DMS153 treated with DMSO at 0.1 percent for 48 hours (cell line): ENCODE measurements at regions not wholly inside any gene's neighbourhood (a gene's known extent, or its start where the extent isn't known, plus 50 kb on each side); places are given as distances from the start of the nearest gene placed in this dataset.

Experiments used
- DNase-seq: peaks from one replicate; lab custom pipeline; 2025; ENCODE audit not compliant: unreplicated experiment; lab: John Stamatoyannopoulos, UW

DNA sequence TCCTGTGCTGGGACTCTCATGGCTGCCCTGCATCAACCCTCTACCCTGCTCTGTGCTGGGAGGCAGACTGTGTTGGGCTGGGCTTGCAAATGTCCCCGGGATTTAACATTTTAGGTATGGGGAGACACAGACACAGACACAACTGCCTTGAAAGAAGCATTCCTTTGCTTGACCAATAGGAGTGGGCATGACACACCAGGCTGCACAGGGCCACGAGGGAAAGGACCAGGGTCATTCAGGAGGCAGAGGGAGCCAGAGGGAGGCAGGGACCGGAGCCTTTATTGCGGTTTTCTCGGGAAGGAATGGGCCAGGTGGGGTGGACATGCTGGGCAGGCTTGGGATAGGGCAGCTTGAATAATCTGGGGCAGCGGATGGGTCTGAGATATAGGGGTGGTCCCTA lies 238.7 kb upstream of the COPS8 start:
- DNase-seq: no peak

DNA sequence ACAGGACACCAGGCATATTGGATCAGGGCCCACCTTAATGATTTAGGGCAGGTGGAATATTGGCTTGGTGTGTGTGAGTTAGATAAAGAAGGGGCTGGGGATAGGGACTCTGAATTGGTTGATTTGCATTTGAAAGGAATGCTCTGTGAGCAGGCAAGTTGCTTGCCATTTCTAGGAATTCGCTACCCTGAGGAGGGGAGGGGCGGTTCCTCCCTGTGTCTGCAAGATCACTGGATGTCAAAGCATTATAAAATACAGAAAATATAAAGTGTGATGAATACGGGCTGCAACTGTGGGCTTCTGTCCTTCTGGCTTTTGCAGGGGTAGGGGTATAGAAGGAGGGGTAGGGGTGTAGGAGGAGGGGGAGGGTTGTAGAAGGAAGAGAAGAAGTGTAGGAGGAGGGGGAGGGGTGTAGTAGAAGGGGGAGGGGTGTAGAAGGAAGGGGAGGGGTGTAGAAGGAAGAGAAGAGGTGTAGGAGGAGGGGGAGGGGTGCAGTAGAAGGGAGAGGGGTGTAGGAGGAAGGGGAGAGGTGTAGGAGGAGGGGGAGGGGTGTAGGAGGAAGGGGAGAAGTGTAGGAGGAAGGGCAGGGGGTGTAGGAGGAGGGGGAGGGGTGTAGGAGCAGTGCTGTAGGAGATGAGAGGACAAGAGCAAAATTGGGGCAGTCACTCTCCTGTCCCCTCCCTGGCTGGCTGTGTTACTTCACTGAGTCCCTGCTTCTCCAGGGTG lies 238.0 kb upstream of the COPS8 start:
- no peak for DNase-seq

DNA sequence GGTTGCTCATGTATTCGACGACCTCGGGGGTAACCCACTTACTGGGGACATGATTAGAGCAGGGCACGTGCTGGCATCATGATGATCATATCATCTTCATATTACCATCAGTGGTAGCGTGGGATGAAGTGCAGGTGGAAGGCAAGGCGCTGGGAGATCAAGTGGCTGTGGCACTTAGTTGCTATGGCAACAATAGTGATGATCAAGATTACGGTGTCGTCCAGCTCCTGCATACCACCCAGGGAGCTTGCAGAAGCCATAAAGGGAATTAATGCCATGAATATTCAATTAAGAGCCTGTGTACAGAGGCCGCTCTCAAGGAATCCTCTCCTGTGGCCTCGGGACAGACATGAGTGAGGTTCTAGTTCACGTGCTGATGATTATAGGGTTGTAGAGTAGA lies 237.2 kb upstream of the COPS8 start:
- no peak for DNase-seq

DNA sequence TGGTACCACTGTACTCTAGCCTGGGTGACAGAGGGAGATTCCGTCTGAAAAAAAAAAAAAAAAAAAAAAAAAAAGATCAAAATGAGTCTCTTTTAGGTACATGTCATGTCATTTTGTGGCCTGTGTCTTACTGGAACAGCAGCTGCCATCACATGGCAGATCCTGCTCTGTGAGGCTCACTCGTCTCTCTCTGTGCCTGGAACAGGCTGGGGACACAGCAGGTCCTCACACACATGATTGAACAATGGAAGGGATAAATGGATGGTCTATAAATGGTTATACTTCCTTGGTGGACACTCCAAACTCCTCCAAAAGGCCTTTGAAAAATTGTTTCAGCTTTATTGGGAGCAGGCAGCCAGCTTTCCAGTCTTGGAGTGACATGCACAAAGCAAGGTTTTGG lies 236.2 kb upstream of the COPS8 start:
- no peak for DNase-seq

DNA sequence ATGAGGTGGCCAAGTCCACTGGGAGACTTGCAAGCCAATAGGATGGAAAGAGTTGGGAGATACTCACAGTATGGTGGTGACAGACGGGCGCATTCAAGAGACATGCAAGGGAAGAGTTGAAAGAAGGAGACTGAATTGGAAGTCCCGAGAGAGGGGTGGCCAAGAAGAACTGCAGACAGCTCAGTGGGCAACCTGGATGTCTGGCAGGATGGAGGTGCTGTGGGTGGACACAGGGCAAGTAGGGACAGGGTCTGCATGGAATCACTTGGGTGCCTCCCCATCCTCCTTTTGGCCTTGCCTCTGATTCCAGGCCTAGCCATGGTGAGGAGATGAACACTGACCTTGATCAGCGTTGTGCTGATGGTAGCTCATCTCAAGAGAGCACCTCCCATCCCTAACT lies 235.7 kb upstream of the COPS8 start:
- no peak for DNase-seq

DNA sequence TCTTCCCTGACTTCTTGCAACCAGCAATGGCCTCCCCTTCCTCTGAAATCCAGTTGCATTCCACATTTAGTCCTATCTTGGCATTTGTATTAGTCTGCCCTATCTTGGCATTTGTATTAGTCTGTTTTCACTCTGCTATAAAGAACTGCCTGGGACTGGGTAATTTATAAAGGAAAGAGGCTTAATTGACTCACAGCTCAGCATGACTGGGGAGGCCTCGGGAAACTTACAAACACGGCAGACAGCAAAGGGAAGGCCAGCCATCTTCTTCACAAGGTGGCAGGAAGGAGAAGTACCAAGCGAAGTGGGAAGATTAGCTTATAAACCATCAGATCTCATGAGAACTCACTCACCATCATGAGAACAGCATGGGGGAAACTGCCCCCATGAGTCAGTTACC lies 234.5 kb upstream of the COPS8 start:
- no peak for DNase-seq

DNA sequence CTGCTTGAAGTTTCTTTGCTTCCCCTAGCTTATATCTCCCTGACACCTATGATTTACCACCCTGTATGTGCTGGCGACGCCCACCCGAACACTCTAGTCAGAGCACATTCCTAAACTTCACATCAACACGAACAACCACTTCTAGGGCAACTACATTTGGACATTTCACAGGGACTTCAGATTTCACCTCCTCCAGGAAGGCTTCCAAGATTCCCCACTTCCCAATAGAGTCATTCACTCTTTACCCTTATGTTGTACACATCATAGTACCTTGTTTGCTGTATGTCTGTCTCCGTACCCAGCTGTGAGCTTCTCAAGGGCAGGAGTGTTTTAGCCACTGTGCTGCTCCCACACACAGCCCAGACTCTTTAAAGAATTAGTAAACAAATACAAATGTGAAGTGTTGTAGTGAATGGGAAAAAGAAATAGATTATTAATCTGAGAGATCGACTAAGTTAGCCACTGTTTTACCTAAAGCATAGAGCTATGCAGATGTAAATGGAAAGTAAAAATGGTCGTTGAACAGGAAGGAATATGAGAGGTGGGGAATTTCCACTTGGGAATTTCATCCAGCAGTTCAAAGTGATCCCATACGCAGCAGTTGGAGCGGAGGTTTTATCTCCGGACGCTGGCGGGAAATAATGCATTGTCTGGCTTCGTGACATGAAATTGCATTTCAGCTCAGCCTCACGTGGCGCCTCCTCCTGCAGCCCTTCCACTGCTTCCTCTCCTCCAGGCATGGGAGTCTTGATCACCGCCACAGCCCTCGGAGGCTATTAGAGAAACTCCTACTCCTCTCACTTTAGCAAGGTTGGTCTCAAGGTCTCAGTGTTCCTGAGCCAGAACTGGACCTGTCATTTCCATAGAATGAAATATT lies 233.4 kb upstream of the COPS8 start:
- DNase-seq: no peak

DNA sequence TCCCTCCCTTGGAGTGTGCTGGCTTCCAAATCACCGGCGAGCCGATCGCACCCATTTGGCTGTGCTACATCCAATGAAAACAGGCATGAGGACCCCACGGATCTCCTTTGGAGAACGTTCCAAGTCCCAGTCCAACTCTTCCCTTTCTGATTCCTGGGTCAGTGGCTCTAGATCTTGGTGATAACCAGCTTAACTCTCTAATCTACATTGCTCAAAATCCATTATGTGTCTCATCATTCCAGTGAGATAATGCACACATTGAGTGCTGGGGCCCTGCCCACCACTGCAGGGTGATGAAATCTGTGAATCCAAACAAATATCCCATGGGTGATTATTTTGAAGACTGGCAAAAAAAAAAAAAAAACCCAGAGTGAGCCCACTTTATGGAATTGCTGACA lies 232.7 kb upstream of the COPS8 start:
- no peak for DNase-seq

DNA sequence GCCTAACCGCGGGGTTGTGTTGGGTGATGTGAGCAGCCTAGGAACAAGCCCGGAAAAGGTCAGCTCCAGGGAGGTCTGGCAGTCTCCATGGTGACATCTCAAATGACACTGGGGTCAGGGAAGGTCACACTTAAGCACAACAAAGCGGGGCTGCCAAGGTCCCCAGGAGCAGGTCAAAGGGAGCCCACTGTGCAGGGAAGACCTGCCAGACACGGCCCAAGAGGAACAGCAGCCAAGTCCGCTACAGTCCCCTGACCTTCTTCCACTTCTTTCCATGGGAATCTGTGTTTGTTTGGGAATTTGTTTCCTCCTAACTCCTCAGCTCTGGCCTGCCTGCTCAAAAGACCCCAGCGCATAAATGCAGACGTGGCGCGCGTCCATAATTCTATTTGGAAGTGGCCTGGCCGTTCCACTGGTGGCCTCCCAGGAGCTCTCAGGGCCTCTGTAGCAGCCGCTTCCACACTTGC lies 232.1 kb upstream of the COPS8 start:
- no peak for DNase-seq

DNA sequence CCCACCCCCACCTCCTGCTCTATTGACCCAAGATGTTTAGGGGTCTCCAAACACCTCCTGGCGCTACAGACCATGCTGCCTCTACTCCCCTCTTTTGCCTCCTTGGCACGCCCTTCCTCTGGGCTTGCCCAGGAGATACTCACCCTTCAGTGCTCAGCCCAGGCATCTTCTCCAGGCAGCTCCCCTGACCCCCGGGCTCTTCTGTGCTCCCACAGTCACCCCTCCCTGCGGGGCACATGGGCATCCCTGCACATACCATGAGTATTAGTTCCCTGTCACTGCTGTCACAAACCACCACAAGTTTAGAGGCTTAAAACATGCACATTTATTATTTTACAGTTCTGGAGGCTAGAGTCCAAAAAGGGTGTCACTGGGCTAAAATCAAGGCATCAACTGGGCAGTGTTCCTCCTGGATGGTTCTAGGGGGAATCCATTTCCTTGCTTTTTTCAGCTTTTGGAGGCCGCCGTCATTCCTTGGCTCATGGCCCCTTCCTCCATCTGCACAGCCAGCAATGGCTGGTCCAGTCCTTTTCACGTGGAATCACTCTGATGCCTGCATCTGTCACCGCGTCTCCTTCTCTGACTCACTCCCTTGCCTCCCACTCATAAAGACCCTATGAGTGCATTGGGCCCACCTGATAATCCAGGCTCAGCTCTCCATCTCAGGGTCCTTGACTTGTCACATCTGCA lies 230.4 kb upstream of the COPS8 start:
- no peak for DNase-seq

DNA sequence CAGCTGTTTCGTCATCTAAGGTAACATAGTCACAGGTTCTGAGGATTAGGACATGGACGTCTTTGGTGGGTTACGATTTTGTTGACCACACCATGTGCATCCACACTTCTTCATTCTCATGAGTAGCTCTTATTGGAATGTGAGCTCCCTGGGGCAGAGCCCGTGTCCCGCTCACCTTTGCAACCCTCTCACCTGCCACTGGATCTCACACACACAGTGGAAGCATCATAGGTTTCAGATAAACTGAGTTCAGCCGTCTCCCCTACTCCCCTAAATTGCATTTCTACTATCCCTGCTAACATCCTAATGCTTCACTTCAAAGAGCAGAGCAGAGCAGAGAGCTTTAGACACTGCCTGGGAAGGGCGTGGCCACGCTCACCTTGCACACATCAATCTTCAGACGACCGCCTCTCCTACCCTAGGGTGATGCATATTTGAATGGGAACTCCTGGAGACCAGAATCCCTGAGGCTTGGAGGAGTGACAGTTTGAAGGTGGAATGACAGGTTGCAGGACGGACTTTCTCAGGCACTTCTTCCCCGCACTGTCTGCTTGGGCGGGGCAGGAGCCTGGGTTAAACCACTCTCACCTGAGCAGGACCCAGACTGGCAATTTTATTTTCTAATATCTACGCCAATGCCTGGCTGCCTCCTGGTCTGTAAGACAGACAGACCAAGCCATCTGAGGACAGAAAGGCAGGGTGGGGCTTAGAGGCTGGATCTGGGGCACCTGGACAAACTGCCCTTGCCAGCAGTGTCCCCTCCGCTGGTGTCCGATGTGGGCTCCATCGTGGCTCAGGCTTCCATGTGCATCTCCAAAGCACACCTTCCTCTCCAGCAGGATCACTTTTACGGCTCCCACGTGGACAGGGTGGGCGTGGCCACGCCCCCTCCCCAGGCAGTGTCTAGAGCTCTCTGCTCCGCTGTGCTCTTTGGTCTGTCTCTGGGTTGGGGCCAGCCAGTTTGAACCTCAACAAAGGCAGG lies 229.5 kb upstream of the COPS8 start:
- no peak for DNase-seq

DNA sequence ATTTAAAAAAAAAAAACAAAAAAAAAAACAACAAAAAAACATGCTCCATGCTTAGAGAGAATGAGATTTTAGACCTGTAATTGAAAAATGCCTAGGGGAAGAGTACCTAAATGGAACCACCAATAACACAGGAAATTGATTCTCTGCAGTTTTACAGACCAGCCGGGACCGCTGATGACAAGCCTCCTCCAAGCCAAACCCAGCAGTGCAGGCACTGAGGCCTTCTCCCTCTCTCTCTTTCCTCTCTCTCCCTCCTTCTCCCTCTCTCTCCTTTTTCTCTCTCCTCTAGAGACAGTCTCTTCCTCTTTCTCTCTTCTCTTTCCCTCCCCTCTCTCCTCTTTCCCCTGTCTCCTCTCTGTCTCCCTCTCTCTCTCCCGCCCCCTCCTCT lies 228.8 kb upstream of the COPS8 start:
- DNase-seq: no peak

DNA sequence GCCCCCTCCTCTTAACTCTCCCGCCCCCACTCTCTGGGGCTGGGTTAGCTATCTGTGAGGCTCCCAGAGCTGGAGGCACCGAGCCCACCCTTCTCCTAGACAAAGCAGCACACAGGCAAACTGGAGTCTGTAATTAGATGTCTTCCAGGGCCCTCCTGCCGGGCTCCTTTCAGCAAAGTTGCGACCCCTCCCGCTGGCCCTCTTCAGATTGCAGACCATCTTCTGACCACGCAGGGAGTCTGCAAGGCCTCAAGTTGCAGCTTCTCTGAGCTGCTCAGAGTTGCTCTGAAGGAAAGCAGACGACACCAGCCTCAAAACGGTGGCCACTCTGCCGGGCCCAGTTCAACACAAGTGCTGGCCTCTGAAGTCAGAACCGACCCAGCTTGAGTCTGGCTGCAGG lies 228.4 kb upstream of the COPS8 start:
- DNase-seq: no peak

DNA sequence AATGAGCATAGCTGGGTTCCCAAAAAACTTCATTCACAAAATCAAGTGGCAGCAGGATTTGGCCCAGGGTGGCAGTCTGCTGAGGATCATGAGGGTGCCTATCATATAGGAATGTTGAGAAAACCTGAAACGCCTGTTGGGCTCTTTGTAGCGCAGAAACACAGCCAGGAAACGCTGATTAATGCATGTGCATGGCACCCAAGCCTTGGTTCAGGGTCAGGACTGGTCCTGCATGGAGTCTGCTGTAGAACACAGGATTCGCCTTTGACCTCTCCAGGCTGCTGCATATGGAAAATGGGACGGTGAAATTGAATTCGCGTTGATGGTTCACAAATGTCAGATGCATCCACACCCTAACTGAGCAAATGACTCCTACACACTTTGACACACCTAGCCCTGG lies 227.9 kb upstream of the COPS8 start:
- no peak for DNase-seq

DNA sequence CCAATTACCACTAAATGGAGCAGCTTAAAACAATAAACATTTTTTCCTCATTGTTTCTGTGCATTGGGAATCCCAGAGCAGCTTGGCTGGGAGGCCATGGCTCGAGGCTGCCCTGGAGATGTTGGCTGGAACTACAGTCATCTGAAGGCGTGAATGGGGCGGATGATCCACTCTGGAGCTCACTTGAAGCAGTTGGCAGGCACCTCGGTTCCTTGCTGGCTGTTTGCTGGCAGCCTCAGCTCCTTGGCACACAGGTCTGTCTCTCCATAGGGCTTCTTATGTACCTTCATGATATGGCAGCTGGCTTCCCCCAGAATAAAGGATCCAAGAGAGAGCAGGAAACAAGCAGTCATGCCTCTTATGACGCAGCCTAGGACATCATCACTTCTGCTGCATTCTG lies 227.0 kb upstream of the COPS8 start:
- DNase-seq: no peak

DNA sequence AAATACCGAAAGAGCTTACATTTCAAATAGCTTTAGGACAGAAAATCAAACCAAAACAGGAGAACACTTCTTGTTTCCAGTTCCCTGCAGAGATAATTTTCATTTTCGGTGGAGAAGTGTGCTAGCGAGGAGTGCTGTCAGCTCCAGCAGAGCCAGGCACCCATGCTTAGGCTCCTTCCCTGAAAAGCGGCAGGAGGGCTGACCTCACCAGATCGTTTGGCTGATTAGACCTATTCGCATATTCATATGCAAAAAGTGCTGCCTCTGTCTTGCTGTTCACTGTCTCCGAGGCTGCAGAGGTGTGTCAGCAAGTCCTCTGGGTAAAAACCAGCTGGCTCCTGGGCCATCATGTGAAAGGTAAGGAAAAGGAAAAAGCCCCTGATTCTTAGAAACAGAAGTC lies 225.8 kb upstream of the COPS8 start:
- no peak for DNase-seq

DNA sequence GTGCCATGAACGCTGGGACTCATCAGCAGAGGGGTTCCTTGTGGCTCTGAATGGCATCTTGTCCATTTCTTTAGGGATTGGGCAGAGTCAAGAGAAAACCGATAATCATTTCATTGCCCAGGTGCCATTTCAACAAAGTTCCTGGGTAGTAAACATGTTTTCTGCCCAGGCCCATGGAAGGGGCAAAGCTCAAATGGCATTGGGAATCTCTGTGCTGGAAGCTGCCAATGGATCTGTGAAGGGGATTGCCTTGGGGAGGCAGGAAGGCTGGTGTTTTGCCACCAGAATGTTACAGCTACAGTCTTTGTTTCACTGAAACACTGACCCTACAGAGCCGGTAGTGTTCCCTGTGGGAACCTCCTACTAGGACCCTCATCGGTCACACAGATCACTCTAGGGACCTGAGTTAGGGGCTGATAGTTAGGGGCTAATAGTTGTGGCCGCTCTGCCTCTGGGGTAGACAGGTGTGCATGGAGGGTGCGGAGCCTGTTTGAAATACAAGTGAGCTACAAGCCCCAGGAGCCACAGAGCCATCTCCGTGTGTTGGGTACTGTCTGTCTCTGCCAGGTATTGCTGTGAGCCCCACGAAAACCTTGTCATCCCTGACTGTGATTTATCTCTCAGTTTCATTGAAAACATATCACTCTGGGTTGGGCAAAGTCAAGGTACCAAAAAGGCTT lies 224.4 kb upstream of the COPS8 start:
- DNase-seq: no peak

DNA sequence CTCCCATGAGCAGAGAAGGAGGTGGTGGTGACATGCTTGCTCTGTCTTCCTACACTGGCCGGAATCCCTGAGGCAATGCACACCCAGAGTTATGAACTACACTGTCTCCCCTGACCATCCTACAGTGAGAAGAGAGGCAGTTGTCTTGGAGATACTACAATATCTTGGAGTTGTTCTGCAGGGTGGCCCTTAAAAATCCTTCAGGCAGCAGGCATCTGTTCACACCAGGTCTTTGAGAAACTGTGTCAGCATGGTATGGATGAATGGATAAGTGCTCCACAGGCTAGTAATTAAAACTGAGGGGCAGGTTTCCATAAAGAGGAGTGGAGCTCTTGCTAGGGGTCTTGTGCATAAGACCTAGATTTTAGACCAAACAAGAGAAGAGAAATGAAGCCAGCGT lies 223.7 kb upstream of the COPS8 start:
- DNase-seq: no peak

DNA sequence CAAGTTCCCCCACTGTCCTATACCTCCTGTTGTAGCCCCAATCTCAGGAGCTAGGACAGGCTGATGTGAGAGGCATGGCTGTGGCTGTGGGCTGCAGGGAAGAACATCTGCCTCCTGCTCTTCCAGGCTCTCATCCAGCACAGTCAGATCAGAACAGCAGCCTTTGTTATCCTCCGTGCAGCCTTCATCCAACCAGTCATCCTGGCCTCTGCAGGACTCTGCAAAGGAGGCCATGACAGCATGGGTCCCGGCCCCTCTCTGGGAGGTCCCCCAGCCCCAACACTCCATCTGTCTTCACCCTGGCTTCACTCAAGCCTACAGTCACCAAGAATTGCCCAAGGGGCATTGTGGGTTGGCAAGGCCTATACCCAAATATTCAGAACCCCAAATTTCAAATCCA lies 223.2 kb upstream of the COPS8 start:
- no peak for DNase-seq
